IPS-15b (cell line): ENCODE measurements at regions not wholly inside any gene's neighbourhood (a gene's known extent, or its start where the extent isn't known, plus 50 kb on each side); places are given as distances from the start of the nearest gene placed in this dataset.

ENCODE experiments used
- H3K27me3 ChIP-seq: one replicate; pipeline ENCODE4 v1.6.1; 2013; ENCODE audit warnings: low read length; ENCODE audit not compliant: control insufficient read depth, insufficient read depth
- H3K36me3 ChIP-seq: one replicate; pipeline ENCODE4 v1.6.1; 2013; ENCODE audit warnings: low read length; ENCODE audit not compliant: control insufficient read depth, insufficient read depth
- H3K4me1 ChIP-seq: one replicate; pipeline ENCODE4 v1.6.1; 2013; ENCODE audit warnings: mild to moderate bottlenecking, low read length; ENCODE audit not compliant: control insufficient read depth, insufficient read depth
- H3K4me3 ChIP-seq: one replicate; pipeline ENCODE4 v1.5.1; 2013; ENCODE audit warnings: low read depth, low read length
- H3K9ac ChIP-seq: one replicate; pipeline ENCODE4 v1.6.1; 2013; ENCODE audit warnings: low read depth, mild to moderate bottlenecking, low read length
- H3K9me3 ChIP-seq: one replicate; pipeline ENCODE4 v1.6.1; 2013; ENCODE audit warnings: mild to moderate bottlenecking, low read length; ENCODE audit not compliant: control insufficient read depth, insufficient read depth

DNA sequence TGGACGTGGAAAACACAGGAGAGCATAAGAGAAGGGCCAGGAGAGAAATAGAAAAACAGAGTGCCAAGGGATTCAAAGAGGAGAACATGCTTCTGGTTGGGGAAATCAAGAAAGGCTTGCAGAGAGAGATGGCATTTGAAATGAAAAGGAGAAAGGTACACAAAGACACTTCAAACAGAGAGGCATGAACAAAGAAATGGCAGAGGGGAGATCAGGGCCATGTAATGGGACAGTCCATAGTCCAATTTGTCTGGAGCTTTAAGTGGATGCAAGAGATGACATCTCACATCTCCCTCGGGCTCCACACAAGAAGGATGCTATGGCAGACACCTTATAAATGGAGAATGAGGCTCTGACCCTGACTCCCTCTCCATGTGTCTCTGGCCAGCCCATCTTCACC is 331.1 kb downstream of the MLLT3 start:
- H3K4me3 ChIP-seq, result no peak overlapping the region
- H3K27me3 ChIP-seq, result no peaks in the 10 kb centered on the region
- no peak overlapping the region for H3K9ac ChIP-seq
- H3K9me3 ChIP-seq, result no peaks in the 10 kb centered on the region
- no peaks in the 10 kb centered on the region for H3K36me3 ChIP-seq
- H3K4me1 ChIP-seq, result no peaks in the 10 kb centered on the region

DNA sequence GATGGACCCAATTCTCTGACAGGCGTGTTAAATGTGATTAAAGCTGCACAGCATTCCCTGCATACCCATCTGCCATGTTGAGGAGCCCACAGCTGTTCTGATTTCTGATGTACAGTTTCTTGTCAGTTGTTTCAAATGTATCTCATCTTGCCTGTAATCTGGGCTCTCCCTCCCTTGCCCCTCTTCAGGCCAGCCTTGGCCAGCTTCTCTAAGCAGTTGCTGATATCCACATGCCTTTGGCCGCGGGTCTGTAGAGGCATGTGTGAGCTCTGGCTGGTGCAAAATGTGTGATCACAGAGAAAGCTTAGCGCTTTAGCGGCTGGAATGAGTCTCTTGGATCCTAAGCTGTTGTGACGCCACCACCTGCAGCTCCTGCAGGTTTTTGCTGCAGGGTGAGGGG is 332.0 kb downstream of the MLLT3 start:
- Histone ChIP-seq H3K4me1 (no peaks in the 10 kb centered on the region), H3K36me3 (no peaks in the 10 kb centered on the region), H3K9ac (no peak overlapping the region), H3K9me3 (no peaks in the 10 kb centered on the region), H3K27me3 (no peaks in the 10 kb centered on the region), H3K4me3 (no peak overlapping the region)

DNA sequence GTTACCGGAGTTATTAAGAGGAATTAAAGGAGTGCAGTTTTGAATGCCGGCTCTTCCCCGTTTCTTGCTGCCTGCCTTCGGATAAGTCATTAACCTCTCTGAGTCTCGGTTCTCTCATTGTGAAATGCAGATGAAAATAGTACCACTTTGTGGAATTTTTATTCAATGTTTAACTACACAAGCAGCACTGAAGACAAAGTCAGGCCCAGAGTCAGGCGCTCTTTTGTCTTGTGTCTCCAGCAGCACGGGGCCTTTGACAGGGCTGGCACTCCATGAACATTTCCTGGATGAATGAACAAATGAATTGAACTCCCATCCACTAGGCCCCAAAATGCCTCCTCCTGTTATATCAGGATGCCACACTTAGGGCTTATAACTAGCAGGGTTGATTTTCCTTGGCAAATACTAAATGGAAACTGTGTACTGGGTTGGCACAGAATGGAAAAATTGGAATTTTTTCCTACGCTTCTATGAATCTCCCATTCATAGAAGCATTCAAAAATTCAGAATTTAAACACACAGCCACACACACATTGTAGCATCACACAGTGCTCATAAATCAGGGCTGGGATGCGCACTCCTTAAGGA is 332.8 kb downstream of the MLLT3 start:
- Histone ChIP-seq H3K9ac (no peak overlapping the region), H3K27me3 (no peaks in the 10 kb centered on the region), H3K4me3 (no peak overlapping the region), H3K4me1 (no peaks in the 10 kb centered on the region), H3K36me3 (no peaks in the 10 kb centered on the region), H3K9me3 (no peaks in the 10 kb centered on the region)

DNA sequence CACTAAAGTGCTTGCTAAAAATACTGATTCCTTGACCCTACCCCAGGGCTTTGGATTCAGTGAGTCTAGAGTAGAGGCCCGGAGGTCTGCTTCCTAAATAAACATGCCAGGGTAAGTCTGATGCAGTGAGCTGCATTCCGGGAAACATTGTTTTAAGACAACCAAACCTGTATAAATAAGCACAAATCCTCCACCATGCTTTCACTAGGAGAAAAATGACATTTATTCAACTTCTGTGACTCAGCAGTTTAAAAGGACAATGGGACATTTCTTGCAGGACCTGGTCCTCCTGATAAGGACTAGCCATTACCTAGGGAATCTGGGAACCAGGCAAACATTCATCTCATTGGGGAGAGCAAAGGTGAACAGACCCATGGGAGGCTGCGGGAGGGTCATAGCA is 335.3 kb downstream of the MLLT3 start:
- Histone ChIP-seq H3K36me3 (no peaks in the 10 kb centered on the region), H3K4me3 (no peak overlapping the region), H3K9ac (no peak overlapping the region), H3K9me3 (no peaks in the 10 kb centered on the region), H3K4me1 (no peaks in the 10 kb centered on the region), H3K27me3 (no peaks in the 10 kb centered on the region)

DNA sequence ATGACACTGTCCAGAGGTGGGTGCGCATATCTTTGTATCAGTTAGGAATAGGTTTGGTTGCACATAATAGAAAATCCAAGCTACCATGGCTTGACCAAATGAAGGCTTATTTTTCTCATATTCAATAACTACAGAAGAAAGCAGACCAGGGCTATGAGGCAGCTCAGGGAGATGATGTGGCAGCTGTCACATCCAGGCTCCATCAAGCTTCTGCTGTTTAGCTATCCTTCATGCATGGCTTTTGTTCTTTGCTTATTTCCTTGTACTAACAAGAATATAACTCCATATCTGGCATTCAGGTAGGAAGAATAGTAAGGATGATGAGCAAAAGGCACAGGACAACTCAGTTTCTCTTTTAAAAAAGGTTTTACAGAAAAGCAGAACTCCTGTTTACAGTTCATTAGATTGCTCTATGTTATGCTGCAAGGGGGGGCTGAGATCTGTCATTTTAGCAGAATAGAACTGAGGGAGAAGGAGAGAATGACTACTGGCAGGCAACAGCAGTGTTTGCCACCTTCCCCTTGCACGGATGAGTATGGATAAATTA is 336.1 kb downstream of the MLLT3 start:
- no peaks in the 10 kb centered on the region for H3K27me3 ChIP-seq
- H3K36me3 ChIP-seq, result no peaks in the 10 kb centered on the region
- no peaks in the 10 kb centered on the region for H3K9me3 ChIP-seq
- no peak overlapping the region for H3K4me3 ChIP-seq
- H3K4me1 ChIP-seq, result no peaks in the 10 kb centered on the region
- H3K9ac ChIP-seq, result no peak overlapping the region

DNA sequence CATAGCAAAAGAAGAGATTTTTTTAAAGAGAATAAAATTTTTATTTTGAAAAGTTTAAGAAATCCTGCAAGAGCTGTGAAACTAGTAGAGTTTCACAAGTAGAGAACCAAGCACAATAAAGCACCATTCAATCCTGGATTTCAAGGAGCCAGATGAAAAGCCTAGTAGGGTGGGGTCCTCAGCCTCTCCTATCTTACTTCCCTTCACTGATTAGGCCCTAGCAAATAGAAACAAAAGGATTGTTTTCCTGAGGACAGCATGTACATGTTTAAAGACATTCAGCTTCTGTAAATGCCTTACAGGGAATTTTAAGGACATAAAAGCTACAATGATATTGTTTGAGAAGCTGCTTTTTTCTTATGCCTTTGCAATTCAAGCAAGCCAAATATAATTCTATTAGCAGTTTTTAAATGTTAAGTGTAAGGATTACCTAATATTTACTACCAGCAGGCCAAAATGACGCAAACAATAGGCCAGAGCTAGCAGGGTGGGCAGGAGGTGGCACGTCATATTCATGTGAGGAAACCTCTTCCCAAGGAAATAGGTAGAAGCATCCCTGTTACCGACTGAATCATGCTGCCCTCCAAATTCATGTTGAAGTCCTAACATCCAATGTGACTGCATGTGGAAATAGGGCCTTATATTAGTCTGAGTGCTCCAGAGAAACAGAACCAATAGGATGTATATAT is 337.6 kb downstream of the MLLT3 start:
- no peaks in the 10 kb centered on the region for H3K36me3 ChIP-seq
- no peaks in the 10 kb centered on the region for H3K9me3 ChIP-seq
- H3K9ac ChIP-seq, result no peak overlapping the region
- H3K27me3 ChIP-seq, result no peaks in the 10 kb centered on the region
- H3K4me3 ChIP-seq, result no peak overlapping the region
- H3K4me1 ChIP-seq, result no peaks in the 10 kb centered on the region

DNA sequence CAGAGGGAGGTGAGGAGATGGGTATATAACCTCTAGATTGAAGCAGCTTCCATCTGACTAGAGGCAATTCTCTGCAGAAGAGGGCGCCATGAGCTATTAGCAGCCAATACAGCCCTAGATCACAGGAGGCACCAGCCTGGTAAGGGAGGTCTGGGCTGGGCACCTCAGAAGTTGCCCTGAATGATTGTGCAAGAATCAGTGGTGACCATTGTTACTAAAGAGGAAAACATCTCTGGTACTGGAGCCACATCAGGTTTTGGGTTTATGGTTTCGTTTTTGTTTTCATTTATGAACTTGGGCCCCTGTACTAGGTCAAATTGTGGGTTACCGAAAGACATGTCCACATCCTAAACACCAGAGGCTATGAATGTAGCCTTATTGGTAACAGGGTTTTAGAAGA is 342.0 kb downstream of the MLLT3 start:
- no peak overlapping the region for H3K4me3 ChIP-seq
- H3K4me1 ChIP-seq, result no peaks in the 10 kb centered on the region
- no peak overlapping the region for H3K9ac ChIP-seq
- no peaks in the 10 kb centered on the region for H3K27me3 ChIP-seq
- peaks cover 10% of the 10 kb centered on the region for H3K9me3 ChIP-seq
- H3K36me3 ChIP-seq, result no peaks in the 10 kb centered on the region

DNA sequence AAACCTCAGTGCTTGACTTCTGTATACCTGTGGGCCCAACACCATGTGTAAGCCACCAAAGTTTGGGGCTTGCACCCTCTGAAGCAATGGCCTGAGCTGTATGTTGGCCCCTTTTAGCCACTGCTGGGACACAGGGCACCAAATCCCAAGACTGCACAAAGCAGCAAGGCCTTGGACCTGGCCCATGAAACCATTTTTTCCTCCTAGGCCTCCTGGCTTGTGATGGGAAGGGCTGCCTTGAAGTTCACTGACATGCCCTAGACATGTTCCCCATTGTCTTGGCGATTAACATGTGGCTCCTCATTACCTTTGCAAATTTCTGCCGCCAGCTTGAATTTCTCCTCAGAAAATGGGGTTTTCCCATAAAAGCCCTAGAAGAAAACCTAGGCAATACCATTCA is 345.5 kb downstream of the MLLT3 start:
- Histone ChIP-seq H3K27me3 (no peaks in the 10 kb centered on the region), H3K4me3 (no peak overlapping the region), H3K36me3 (no peaks in the 10 kb centered on the region), H3K4me1 (no peaks in the 10 kb centered on the region), H3K9ac (no peak overlapping the region), H3K9me3 (peaks cover 14% of the 10 kb centered on the region)

DNA sequence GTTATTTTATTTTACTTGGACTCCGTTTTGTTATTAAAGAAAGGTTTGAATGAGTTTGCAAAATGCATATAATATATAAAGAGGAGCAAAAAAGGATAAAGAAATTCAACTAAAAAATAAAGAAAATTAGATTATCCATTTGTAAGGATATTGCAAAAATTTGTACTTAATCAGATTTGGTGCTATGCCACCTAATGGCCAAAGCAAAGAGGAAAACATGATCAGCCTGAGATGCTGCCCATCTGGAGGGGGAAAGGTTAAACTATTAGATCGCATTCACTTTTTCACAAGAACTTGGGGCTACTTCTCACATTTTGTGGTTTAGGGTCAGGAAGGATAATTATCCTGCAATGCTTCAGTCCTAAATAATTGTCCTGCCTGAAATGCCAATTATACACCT is 350.6 kb downstream of the MLLT3 start:
- peaks cover 12% of the 10 kb centered on the region for H3K9me3 ChIP-seq
- H3K9ac ChIP-seq, result no peak overlapping the region
- no peak overlapping the region for H3K4me3 ChIP-seq
- no peaks in the 10 kb centered on the region for H3K36me3 ChIP-seq
- H3K4me1 ChIP-seq, result peaks cover 3% of the 10 kb centered on the region
- H3K27me3 ChIP-seq, result no peaks in the 10 kb centered on the region

DNA sequence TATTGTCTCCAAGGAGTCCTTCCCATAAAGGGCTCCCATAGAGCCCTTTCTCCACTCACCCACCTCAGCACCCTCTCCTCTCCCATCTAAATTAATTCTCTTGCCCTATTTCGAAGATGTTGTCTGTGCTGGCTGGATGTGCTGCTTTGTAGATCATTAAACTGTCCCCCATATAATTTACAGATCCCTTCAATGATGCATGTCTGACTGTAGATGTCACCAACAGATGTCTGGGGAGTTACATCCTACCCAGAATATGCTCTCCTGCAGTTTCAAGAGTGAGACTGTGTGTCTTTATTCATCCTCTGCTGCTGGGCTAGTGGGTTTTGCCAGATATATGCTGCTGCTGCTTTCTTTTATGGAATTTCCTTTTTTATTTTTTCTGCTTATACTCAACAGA is 351.2 kb downstream of the MLLT3 start:
- H3K9me3 ChIP-seq, result peaks cover 6% of the 10 kb centered on the region
- no peak overlapping the region for H3K4me3 ChIP-seq
- no peaks in the 10 kb centered on the region for H3K27me3 ChIP-seq
- no peaks in the 10 kb centered on the region for H3K36me3 ChIP-seq
- H3K4me1 ChIP-seq, result peaks cover 3% of the 10 kb centered on the region
- no peak overlapping the region for H3K9ac ChIP-seq

DNA sequence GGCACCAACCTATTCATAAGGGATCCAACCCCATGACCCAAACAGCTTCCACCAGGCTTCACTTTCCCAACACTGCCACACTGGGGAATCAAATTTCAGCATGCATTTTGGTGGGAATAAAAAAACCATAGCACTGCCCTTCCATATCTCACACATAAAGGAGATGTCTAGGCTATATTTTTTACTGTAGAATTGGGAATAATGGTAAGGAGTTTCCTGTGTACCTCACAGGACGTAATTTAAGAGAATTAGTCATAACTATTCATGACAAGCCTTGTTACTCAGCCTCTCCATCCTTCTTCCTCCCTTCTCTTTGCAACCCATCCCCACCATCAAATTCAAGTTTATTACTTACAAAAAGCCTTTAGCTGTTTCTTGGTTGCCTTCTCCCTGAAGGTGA is 352.1 kb downstream of the MLLT3 start:
- Histone ChIP-seq H3K9me3 (peaks cover 4% of the 10 kb centered on the region), H3K27me3 (no peaks in the 10 kb centered on the region), H3K9ac (no peak overlapping the region), H3K36me3 (no peaks in the 10 kb centered on the region), H3K4me1 (peaks cover 3% of the 10 kb centered on the region), H3K4me3 (no peak overlapping the region)

DNA sequence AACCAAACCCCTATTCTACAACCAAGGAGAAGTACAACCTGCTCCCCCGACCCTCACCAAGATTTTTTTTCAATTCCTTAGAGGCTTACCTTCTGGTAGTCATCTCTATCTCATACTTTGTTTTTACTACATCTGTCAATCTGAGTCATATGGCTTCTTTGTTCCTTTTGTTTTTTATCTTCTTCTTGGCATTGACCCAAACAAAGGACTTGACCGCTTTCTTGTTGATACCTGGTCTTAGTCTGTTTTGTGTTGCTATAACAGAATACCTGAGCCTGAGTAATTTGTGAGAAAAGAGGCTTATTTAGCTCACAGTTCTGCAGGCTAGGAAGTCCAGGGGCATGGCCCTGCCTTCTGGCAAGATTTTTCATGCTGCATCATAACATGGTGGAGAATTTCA is 352.7 kb downstream of the MLLT3 start:
- Histone ChIP-seq H3K4me1 (peaks cover 3% of the 10 kb centered on the region), H3K4me3 (no peak overlapping the region), H3K9me3 (peaks cover 3% of the 10 kb centered on the region), H3K36me3 (no peaks in the 10 kb centered on the region), H3K27me3 (no peaks in the 10 kb centered on the region), H3K9ac (no peak overlapping the region)
